Neural crest cell (in vitro differentiated cells): ENCODE measurements at regions not wholly inside any gene's neighbourhood (a gene's known extent, or its start where the extent isn't known, plus 50 kb on each side); places are given as distances from the start of the nearest gene placed in this dataset.

Experiments
- DNase-seq: peaks from one replicate; pipeline ENCODE4 v3.0.0; 2021; ENCODE audit warnings: low read depth, mixed read lengths, low spot score
- H3K27ac Mint-ChIP-seq: one replicate; pipeline ENCODE4 v1.8.0; 2021; ENCODE audit warnings: mild to moderate bottlenecking, mixed read lengths; ENCODE audit not compliant: unreplicated experiment
- H3K27me3 Mint-ChIP-seq: 2 replicates; pipeline ENCODE4 v1.8.0; 2021; ENCODE audit warnings: low read depth, mild to moderate bottlenecking, mixed read lengths
- H3K36me3 Mint-ChIP-seq: 2 replicates; pipeline ENCODE4 v1.8.0; 2021; ENCODE audit warnings: low read depth, mild to moderate bottlenecking, mixed read lengths
- H3K4me1 Mint-ChIP-seq: 2 replicates; pipeline ENCODE4 v1.8.0; 2021; ENCODE audit warnings: mixed read lengths
- H3K4me3 Mint-ChIP-seq: one replicate; pipeline ENCODE4 v1.8.0; 2021; ENCODE audit warnings: mild to moderate bottlenecking, mixed read lengths
- H3K9me3 Mint-ChIP-seq: 2 replicates; pipeline ENCODE4 v1.8.0; 2021; ENCODE audit warnings: mixed read lengths
- TF ChIP-seq, protein P1 (sequence below): fragments of 200-600 bp; sonication (generic); conservative IDR thresholded peaks from 2 replicates; pipeline ENCODE4 v1.5.0; 2021; ENCODE audit warnings: antibody characterized with exemption, mild to moderate bottlenecking

- DNase-seq = peak; percentile 10
- no peaks in the 10 kb centered on the region for H3K27me3 Mint-ChIP-seq
- H3K9me3 Mint-ChIP-seq = no peaks in the 10 kb centered on the region
- peak overlapping the region; percentile 89 for H3K27ac Mint-ChIP-seq
- H3K4me1 Mint-ChIP-seq = peaks cover 25% of the 10 kb centered on the region
- H3K4me3 Mint-ChIP-seq = peak overlapping the region; percentile 43
- H3K36me3 Mint-ChIP-seq = no peaks in the 10 kb centered on the region
- TF ChIP-seq, protein P1, sequence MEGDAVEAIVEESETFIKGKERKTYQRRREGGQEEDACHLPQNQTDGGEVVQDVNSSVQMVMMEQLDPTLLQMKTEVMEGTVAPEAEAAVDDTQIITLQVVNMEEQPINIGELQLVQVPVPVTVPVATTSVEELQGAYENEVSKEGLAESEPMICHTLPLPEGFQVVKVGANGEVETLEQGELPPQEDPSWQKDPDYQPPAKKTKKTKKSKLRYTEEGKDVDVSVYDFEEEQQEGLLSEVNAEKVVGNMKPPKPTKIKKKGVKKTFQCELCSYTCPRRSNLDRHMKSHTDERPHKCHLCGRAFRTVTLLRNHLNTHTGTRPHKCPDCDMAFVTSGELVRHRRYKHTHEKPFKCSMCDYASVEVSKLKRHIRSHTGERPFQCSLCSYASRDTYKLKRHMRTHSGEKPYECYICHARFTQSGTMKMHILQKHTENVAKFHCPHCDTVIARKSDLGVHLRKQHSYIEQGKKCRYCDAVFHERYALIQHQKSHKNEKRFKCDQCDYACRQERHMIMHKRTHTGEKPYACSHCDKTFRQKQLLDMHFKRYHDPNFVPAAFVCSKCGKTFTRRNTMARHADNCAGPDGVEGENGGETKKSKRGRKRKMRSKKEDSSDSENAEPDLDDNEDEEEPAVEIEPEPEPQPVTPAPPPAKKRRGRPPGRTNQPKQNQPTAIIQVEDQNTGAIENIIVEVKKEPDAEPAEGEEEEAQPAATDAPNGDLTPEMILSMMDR = no peak
Measured at GRCh38 chr9:107175816-107176435, 107.2 kb upstream of the RAD23B start.

DNA sequence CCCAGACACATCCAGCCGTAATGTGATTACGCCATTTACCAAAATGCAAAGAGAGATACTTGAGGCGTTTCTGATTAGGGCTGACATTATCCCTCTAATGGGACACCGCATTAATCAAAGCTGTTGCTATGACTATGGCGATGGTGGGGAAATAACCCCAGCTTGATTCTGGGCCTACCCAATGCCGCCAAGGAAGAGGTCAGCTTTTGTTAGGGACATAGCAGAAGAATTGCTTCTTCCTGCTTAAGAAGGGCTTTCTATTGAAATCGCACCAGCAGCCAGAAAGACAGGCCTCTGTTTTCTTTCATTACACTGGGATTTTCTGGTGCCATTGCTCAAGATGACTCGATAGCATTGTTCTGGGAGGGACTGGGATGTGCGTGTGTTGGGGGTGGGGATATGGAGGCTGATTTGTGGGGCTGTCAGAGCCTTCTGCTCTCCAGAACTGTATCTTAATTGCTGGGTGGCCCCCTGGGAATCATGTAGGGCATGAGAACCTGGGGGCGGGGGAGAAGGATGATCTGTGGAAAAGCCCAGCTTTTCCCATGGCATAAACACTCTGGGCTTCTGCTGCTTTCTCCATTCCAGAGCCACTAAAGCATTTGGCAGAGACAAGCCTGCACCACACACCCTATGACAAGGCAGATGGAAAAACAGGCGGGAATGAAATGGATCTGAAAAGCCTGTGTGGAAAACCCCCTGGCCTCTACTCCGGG, 106.5 kb upstream of the RAD23B start:
- no peaks in the 10 kb centered on the region for H3K36me3 Mint-ChIP-seq
- peak overlapping the region; percentile 89 for H3K27ac Mint-ChIP-seq
- H3K9me3 Mint-ChIP-seq = no peaks in the 10 kb centered on the region
- no peaks in the 10 kb centered on the region for H3K27me3 Mint-ChIP-seq
- no peak for DNase-seq
- TF ChIP-seq, protein P1 = no peak
- H3K4me1 Mint-ChIP-seq = peaks cover 19% of the 10 kb centered on the region
- peak overlapping the region; percentile 43 for H3K4me3 Mint-ChIP-seq

DNA sequence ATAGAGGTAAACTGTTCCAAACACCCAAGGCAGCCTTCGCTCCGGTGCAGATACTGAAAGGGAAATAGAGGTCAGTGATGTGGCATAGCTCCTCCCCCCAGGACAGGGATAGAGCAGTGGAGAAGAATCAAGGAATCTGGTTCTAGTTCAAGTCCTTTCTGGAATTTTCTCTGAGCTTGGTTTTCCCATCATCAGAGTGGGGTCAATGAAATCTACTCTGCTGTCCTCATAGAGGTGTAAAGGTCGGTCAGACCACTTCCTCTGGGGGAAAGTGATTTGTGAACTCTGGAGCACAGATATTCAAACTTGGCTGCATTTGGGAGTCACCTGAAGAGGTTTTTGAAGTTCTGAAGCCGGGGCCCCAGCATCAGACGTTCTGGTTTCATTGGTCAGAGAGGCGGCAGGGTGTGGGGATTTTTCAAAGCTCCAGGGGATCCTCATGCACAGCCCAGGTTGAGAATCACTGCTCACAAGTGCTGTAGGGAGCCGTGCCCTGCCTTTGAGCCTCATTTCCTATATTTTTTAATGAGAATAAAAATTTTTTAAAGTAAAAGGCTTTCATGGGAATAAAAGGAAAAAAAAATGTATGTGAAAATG, 105.7 kb upstream of the RAD23B start:
- no peak for DNase-seq
- no peak overlapping the region for H3K4me3 Mint-ChIP-seq
- peaks cover 2% of the 10 kb centered on the region for H3K9me3 Mint-ChIP-seq
- no peaks in the 10 kb centered on the region for H3K27me3 Mint-ChIP-seq
- H3K36me3 Mint-ChIP-seq = peaks cover under 1% of the 10 kb centered on the region
- H3K4me1 Mint-ChIP-seq = peaks cover 19% of the 10 kb centered on the region
- no peak overlapping the region for H3K27ac Mint-ChIP-seq
- TF ChIP-seq, protein P1 = no peak

DNA sequence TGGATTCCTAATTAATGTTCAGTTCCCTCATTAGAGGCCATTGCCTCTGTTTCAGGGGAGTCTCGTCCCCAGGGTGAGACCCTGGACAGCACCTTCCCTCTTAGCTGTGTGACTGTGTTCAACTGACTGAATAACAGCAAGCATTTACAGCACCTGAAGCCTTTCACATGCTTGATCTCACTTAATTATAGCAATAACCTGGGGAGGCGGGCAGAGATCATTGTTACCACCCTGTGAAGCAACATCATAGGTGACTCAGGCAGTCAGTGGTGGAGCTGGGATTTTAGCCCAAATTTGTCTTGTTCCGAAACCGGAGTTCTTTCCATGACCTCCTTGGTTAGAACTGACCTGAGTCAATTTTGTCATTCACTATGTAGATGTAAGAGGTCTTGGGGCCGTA, 105.2 kb upstream of the RAD23B start:
- H3K36me3 Mint-ChIP-seq = peaks cover 2% of the 10 kb centered on the region
- peaks cover 19% of the 10 kb centered on the region for H3K4me1 Mint-ChIP-seq

DNA sequence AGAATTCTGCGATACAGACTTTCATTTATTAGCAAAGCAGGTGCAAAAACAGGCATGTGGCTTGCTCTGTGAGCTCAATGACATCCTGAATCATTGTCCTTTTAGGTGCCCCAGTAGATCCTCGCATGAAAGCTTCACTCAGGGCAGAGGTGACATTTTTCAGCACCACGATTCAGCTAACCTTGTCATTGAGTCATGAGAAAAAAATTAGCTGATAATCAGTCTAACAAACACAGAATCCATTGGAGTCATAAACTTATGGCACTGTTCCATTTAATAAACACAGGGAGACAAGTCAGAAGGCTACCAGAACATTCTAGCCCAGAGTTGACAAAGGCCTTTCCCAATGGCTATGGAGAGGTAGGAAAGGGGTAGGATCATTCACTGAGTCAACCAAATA, 104.8 kb upstream of the RAD23B start:
- H3K36me3 Mint-ChIP-seq = peaks cover 2% of the 10 kb centered on the region
- H3K27ac Mint-ChIP-seq = no peak overlapping the region
- DNase-seq = no peak
- H3K27me3 Mint-ChIP-seq = no peaks in the 10 kb centered on the region
- H3K9me3 Mint-ChIP-seq = peaks cover 8% of the 10 kb centered on the region
- TF ChIP-seq, protein P1 = no peak
- H3K4me1 Mint-ChIP-seq = peaks cover 19% of the 10 kb centered on the region
- H3K4me3 Mint-ChIP-seq = no peak overlapping the region

More for the DNA sequence above, 105.2 kb upstream of the RAD23B start:
- H3K27ac Mint-ChIP-seq = no peak overlapping the region
- TF ChIP-seq, protein P1 = no peak
- H3K27me3 Mint-ChIP-seq = no peaks in the 10 kb centered on the region
- H3K4me3 Mint-ChIP-seq = no peak overlapping the region
- H3K9me3 Mint-ChIP-seq = peaks cover 4% of the 10 kb centered on the region
- no peak for DNase-seq
